ENCODE measurements at regions not wholly inside any gene's neighbourhood (a gene's known extent, or its start where the extent isn't known, plus 50 kb on each side); places are given as distances from the start of the nearest gene placed in this dataset.

- no peak for TF ChIP-seq CTCF (IDR thresholded peaks at IDR 0.05; ENCODE audit: low read length)
- TF ChIP-seq EZH2 (IDR thresholded peaks at IDR 0.05; ENCODE audit: borderline replicate concordance, low read length) = no peak
Observed at GRCh38 chr11:82184966-82185365, 548.7 kb downstream of the FAM181B start.

Measured in OCI-LY1 (cell line).